HepG2 (cell line): ENCODE measurements at regions not wholly inside any gene's neighbourhood (a gene's known extent, or its start where the extent isn't known, plus 50 kb on each side); places are given as distances from the start of the nearest gene placed in this dataset.

Experiments
- EP300 ChIP-seq, 3 experiments: sonication (generic) in 1 of 3; formaldehyde crosslinking in 1 of 3; IDR thresholded peaks; 2 replicates each; pipeline versions ENCODE4 v1.5.1 to v1.6.1; 2011 to 2020; ENCODE audit warnings: low read depth in 2 of 3, low read length in 2 of 3, borderline replicate concordance in 1 of 3, improper control_type of control experiment in 1 of 3, mild to moderate bottlenecking in 1 of 3, missing genetic modification reagents in 1 of 3, moderate library complexity in 1 of 3
- TF ChIP-seq, protein P1 (sequence below): sonication (generic); formaldehyde crosslinking; IDR thresholded peaks from 2 replicates; pipeline ENCODE4 v1.9.0; 2021; ENCODE audit warnings: missing genetic modification reagents, borderline replicate concordance

DNA sequence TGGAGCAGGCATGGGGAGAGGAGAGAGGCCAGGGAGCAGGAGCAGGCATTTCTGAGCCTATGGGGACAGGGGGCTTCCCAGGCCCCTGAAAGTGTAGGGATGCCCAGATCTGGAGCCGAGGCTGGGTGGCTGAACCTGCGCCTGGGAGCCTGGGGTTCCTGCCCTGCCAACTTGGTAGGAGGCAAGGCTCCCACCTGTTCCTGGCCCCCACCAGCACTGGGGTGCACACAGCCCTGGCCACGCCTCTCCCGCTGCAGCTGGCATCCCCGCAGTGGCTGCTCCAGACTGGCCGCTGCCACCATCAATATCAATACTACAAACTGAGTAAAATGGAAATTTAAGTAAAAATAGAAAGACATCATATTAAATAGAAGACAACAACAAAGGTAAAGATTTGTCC is 684.9 kb upstream of the MAP3K7 start:
- no peak for TF ChIP-seq EP300 (IDR thresholded peaks at IDR 0.05; ENCODE audit: low read depth in 2 of 2, low read length in 2 of 2)
- no peak for TF ChIP-seq EP300 (CRISPR knock-in tag; IDR thresholded peaks at IDR 0.05; ENCODE audit: borderline replicate concordance)
- TF ChIP-seq, protein P1, sequence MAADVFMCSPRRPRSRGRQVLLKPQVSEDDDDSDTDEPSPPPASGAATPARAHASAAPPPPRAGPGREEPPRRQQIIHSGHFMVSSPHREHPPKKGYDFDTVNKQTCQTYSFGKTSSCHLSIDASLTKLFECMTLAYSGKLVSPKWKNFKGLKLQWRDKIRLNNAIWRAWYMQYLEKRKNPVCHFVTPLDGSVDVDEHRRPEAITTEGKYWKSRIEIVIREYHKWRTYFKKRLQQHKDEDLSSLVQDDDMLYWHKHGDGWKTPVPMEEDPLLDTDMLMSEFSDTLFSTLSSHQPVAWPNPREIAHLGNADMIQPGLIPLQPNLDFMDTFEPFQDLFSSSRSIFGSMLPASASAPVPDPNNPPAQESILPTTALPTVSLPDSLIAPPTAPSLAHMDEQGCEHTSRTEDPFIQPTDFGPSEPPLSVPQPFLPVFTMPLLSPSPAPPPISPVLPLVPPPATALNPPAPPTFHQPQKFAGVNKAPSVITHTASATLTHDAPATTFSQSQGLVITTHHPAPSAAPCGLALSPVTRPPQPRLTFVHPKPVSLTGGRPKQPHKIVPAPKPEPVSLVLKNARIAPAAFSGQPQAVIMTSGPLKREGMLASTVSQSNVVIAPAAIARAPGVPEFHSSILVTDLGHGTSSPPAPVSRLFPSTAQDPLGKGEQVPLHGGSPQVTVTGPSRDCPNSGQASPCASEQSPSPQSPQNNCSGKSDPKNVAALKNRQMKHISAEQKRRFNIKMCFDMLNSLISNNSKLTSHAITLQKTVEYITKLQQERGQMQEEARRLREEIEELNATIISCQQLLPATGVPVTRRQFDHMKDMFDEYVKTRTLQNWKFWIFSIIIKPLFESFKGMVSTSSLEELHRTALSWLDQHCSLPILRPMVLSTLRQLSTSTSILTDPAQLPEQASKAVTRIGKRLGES (CRISPR knock-in tag): no peak
